Fibroblast of gingiva (primary cell): ENCODE measurements at regions not wholly inside any gene's neighbourhood (a gene's known extent, or its start where the extent isn't known, plus 50 kb on each side); places are given as distances from the start of the nearest gene placed in this dataset.
"Not testable (repeated sequence)": the region's sequence is repeated elsewhere in the genome, so short reads cannot be mapped to it uniquely, and the experiment has no call there.

ENCODE experiments used
- DNase-seq: peaks from one replicate; pipeline ENCODE4 v3.0.0-alpha.2; 2011; ENCODE audit warnings: low read depth

GRCh38 chr6:48611332-48611731 is 500.3 kb upstream of the PTCHD4 start:
- DNase-seq = no peak

GRCh38 chr6:48610846-48611245 is 499.8 kb upstream of the PTCHD4 start:
- DNase-seq = no peak

GRCh38 chr6:48606618-48607017 is 495.6 kb upstream of the PTCHD4 start:
- no peak for DNase-seq

GRCh38 chr6:48597951-48598350 is 487.0 kb upstream of the PTCHD4 start:
- DNase-seq = no peak

GRCh38 chr6:48596830-48597229 is 485.8 kb upstream of the PTCHD4 start:
- no peak for DNase-seq

GRCh38 chr6:48591158-48591557 is 480.2 kb upstream of the PTCHD4 start:
- DNase-seq = not testable (repeated sequence)

GRCh38 chr6:48584846-48585245 is 473.8 kb upstream of the PTCHD4 start:
- DNase-seq = no peak

- DNase-seq = no peak
Observed at GRCh38 chr6:48570656-48571055, 459.7 kb upstream of the PTCHD4 start.

GRCh38 chr6:48568856-48569255 is 457.9 kb upstream of the PTCHD4 start:
- DNase-seq = no peak

GRCh38 chr6:48567016-48567415 is 456.0 kb upstream of the PTCHD4 start:
- DNase-seq = no peak

GRCh38 chr6:48564036-48564820 is 453.2 kb upstream of the PTCHD4 start:
- DNase-seq = no peak

GRCh38 chr6:48563433-48563832 is 452.4 kb upstream of the PTCHD4 start:
- DNase-seq = no peak

GRCh38 chr6:48560408-48560807 is 449.4 kb upstream of the PTCHD4 start:
- DNase-seq = no peak

GRCh38 chr6:48553467-48554189 is 442.6 kb upstream of the PTCHD4 start:
- no peak for DNase-seq

GRCh38 chr6:48552905-48553304 is 441.9 kb upstream of the PTCHD4 start:
- no peak for DNase-seq

GRCh38 chr6:48550603-48551002 is 439.6 kb upstream of the PTCHD4 start:
- DNase-seq = no peak

- DNase-seq = peak; percentile 66
Observed at GRCh38 chr6:48542191-48542590, 431.2 kb upstream of the PTCHD4 start.

- no peak for DNase-seq
Observed at GRCh38 chr6:48541649-48542048, 430.7 kb upstream of the PTCHD4 start.

GRCh38 chr6:48535582-48536009 is 424.6 kb upstream of the PTCHD4 start:
- peak; percentile 1 for DNase-seq

GRCh38 chr6:48530978-48531377 is 420.0 kb upstream of the PTCHD4 start:
- DNase-seq = not testable (repeated sequence)

GRCh38 chr6:48525849-48526248 is 414.9 kb upstream of the PTCHD4 start:
- DNase-seq = no peak

GRCh38 chr6:48520951-48521350 is 410.0 kb upstream of the PTCHD4 start:
- no peak for DNase-seq

GRCh38 chr6:48512390-48512789 is 401.4 kb upstream of the PTCHD4 start:
- DNase-seq = no peak

- no peak for DNase-seq
Observed at GRCh38 chr6:48511378-48511777, 400.4 kb upstream of the PTCHD4 start.
